22Rv1 (cell line): ENCODE measurements at regions not wholly inside any gene's neighbourhood (a gene's known extent, or its start where the extent isn't known, plus 50 kb on each side); places are given as distances from the start of the nearest gene placed in this dataset.

Source experiments
- H3K27ac ChIP-seq: fragments of 450-650 bp; 2 replicates; pipeline ENCODE4 v1.5.1; 2017
- ZFX ChIP-seq: fragments of 450-650 bp; IDR thresholded peaks from 2 replicates; pipeline ENCODE4 v1.6.1; 2017; ENCODE audit warnings: antibody characterized with exemption, borderline replicate concordance
- TF ChIP-seq, protein P1 (sequence below): fragments of 450-650 bp; IDR thresholded peaks from 2 replicates; pipeline ENCODE4 v1.5.1; 2017; ENCODE audit warnings: mild to moderate bottlenecking

DNA sequence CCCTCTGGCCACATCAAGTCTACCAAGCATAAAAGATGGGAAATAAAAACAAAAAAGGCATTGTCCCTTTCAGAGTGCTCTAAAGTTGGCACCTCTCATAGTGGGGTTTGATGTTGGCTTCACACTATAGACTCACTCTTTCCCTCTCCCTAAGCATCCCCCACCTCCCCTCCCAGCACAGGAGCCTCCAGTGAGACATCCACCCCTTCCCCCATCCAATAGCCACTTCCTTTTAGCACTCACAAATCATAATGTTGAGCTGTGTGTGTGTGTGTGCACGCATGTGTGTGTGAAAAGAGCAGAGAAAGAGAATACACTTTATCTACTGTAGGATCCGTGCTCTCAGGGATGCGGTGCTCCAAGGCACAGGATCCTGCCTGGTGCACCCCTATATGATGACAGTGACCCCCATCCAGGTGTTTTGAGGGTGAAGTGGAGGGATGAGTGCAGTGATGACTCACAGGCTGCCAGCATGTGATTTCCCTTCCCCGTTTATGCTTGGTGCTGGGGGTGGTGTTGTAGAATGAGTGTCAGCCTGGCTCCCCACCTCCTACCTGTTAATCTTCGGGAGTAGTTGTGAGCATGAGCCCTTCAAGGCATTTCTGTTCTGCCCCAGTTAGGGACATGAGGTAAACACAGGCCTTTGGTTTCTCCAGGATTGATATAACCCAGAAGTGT is 235.2 kb upstream of the B3GAT1 start:
- no peak for TF ChIP-seq ZFX
- TF ChIP-seq, protein P1, sequence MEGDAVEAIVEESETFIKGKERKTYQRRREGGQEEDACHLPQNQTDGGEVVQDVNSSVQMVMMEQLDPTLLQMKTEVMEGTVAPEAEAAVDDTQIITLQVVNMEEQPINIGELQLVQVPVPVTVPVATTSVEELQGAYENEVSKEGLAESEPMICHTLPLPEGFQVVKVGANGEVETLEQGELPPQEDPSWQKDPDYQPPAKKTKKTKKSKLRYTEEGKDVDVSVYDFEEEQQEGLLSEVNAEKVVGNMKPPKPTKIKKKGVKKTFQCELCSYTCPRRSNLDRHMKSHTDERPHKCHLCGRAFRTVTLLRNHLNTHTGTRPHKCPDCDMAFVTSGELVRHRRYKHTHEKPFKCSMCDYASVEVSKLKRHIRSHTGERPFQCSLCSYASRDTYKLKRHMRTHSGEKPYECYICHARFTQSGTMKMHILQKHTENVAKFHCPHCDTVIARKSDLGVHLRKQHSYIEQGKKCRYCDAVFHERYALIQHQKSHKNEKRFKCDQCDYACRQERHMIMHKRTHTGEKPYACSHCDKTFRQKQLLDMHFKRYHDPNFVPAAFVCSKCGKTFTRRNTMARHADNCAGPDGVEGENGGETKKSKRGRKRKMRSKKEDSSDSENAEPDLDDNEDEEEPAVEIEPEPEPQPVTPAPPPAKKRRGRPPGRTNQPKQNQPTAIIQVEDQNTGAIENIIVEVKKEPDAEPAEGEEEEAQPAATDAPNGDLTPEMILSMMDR: no peak
- no peak overlapping the region for H3K27ac ChIP-seq

DNA sequence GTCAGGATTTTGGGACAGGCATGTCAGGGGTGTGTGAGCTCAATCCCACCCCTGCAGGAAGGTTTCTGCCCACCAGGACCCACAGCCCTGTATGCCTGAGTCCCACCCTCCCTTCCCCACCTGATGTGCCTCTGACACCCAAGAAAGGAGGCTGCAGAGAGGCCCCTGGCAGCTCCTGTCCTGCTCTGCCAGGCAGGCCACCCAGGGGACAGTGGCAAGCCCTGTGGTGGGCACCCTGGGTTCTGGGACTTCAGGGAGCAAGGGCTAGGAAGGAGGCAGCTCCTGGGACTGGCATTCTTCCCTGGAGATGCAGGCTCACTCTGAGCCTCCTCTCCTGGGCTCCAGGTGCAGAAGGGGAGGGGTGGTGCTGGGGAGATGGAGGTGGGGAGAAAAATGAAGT is 234.5 kb upstream of the B3GAT1 start:
- TF ChIP-seq, protein P1: no peak
- TF ChIP-seq ZFX: no peak
- no peak overlapping the region for H3K27ac ChIP-seq

DNA sequence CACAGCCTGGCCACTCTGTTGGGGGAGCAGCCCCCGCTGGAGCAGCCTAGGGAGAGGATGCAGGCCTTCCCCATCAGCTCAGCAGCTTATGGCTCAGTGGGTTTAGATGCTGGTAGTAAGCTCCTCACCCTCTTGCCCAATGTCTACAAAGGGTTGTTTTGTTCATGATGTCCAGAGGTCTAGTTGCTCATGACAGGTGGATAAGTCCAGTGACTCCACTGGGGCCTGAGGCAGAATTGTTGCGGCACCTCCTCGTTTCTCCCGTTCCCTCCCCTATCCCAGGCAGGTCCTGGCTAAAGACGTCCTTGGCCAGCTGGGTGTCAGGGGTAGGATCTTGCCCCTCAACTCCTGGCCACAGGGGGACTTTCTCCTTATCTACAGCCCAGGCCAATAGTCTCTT is 233.5 kb upstream of the B3GAT1 start:
- no peak overlapping the region for H3K27ac ChIP-seq
- no peak for TF ChIP-seq ZFX
- TF ChIP-seq, protein P1: no peak

DNA sequence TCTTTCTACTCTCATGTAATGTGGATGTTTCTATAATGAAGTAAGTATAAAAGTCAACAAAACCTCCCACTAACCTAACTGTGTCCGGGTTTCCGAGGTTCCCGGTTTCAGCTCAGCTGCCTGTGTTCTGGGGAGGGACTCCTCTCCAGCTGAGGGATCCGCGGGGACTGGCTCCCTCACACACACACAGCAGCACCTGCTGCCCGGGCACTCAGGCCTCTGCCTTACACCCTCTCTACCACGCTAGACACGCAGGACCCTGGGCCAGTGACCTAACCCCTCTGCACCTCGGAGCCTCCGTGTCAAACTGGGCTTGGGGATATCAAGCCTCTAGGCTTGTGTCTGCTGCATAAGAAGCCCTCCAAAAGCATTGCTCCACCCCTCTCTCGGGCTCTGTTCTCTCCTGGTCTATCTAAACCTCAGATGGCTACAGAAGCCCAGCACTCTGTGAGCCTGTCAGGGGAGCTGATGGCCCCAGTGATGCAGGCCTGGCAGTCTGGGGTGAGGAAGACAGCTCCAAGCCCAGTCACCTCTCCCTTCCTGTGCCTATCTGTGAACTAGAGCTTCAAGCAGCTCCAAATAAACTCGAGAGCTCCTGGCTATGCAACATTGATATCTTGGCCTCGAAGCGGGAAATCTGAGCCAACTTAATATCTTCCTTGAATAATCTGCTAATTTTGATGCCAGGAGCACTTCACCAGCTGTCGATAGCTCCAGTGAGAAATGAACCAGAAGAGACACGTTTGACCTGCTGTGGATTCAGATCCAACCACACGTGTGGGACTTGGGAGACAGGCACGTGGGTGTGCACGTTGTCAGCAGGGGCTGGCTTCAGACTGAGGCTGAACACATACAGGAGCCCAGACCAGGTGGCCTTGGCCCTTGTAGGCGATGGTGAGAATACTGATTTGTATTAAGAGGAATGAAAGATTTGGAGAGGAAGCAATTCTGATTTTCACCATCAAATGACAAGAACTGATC is 232.7 kb upstream of the B3GAT1 start:
- no peak overlapping the region for H3K27ac ChIP-seq
- TF ChIP-seq, protein P1: no peak
- TF ChIP-seq ZFX: no peak

DNA sequence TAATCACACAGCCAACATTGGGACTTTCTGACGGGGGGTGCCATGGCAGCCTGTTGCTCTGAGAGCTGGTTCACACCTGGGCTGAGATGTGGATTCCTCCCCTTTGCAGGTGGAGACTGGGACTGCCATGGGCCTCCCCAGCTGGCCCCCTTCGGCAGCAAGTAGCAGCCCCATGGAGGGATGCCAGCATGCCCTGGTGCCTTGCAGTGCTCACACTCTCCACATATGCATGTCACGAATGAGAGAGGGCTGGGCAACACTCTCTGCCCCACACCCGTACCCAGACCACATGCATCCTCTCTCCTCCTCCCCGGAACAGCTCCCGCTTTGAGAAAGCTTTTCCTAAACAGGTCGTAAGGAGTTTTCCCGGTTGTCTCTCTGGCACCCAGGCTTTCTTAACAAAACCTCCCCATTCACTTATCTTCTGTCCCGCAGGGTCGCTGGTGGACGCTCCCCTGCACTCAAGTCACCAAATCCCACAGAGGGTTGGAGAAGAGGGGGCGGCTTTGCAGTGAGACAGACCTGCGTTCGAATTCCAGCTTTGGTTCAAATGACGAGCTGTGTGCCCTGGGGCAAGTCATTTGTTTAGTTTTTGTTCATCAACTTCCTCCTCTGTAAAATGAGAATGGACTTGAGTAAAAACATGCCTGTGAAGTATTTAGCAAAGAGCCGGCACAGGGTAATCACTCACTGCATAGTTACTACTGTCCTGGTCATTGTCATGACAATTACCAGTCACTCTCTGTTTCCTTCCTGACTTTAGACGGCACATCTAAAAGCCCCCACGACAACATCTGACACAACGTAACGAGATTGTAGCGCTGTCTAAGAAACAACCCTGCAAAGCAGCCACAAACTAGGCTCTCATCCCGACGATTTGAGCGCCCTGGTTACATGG is 231.3 kb upstream of the B3GAT1 start:
- H3K27ac ChIP-seq: no peak overlapping the region

DNA sequence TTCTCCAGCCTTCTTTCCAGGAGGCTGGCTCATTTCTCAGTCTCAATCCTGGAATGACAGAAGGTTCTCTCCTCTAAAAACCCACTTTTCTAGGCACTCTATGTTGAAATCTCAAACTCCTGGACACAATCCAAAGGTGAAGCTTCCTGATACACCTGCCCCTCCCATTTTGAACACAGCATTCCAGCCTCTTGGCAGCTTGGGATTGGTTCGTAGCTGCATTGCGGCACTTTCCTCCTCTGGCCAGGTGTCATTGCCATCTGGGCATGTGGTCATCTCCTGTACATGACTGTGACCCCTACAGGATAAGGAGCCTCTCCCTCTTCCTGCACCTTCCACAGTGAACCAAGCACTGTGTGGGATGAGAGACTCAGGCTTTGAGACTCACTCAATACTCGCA is 230.2 kb upstream of the B3GAT1 start:
- no peak overlapping the region for H3K27ac ChIP-seq
- TF ChIP-seq, protein P1: no peak
- TF ChIP-seq ZFX: no peak

More for the DNA sequence above, 231.3 kb upstream of the B3GAT1 start:
- TF ChIP-seq, protein P1: no peak
- TF ChIP-seq ZFX: no peak
